ENCODE measurements at regions not wholly inside any gene's neighbourhood (a gene's known extent, or its start where the extent isn't known, plus 50 kb on each side); places are given as distances from the start of the nearest gene placed in this dataset.

DNA sequence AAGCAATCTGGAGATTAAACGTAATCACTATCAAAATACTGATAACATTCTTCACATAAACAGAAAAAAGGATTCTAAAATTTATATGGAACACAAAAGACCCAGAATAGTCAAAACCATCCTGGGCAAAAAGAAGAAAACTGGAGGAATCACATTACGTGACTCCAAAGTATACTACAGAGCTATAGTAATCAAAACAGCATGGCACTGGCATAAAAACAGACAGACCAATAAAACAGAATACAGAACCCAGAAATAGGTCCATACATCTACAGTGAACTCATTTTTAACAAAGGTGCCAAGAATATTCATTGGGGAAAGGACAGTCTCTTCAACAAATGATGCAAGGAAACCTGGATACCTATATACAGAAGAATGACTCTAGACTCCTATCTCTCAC, 621.9 kb upstream of the CCDC54 start:
- TF ChIP-seq CTCF (IDR thresholded peaks at IDR 0.05) = no peak

GRCh38 chr3:106756901-106757300, 620.3 kb upstream of the CCDC54 start:
- H3K27ac ChIP-seq = no peak overlapping the region
- TF ChIP-seq CTCF (IDR thresholded peaks at IDR 0.05) = no peak
- H3K4me3 ChIP-seq = no peak overlapping the region
- no peak for DNase-seq (ENCODE audit: low spot score)

More for the DNA sequence above, 621.9 kb upstream of the CCDC54 start:
- no peak overlapping the region for H3K27ac ChIP-seq
- no peak overlapping the region for H3K4me3 ChIP-seq
- no peak for DNase-seq (ENCODE audit: low spot score)

DNA sequence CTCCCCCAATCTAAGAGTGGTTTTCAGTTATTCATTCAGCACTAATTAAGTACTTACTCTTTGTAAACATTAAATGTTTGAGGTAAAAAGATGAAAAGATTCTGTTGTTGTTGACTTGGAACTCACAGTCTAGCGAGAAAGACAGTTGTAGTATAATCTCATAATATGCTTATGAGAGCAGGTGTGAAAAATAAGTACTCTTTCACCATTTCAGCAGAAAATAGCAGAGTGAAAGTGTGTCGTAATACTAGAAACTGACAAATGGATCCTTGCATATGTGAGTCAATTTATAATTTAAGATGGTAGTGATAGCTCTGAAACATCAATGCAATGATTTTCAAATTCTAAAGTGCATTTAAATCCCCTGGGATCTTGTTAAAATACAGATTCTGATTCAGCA, 618.8 kb upstream of the CCDC54 start:
- H3K27ac ChIP-seq = no peak overlapping the region
- no peak for TF ChIP-seq CTCF (IDR thresholded peaks at IDR 0.05)
- no peak for DNase-seq (ENCODE audit: low spot score)
- no peak overlapping the region for H3K4me3 ChIP-seq

DNA sequence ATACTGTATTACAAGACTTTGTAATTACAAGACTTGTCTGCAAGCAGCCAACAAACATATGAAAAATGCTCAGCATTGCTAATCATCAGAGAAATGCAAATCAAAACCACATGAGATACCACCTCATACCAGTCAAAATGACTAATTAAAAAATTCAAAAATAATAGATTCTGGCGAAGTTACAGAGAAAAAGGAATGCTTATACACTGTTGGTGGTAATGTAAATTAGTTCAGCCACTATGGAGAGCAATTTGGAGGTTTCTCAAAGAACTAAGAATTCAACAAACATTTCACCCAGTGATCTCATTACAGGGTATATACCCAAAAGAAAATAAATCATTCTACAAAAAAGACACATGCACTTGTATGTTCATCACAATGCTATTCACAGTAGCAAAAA, 617.5 kb upstream of the CCDC54 start:
- no peak for TF ChIP-seq CTCF (IDR thresholded peaks at IDR 0.05)
- Histone ChIP-seq H3K27ac (no peak overlapping the region), H3K4me3 (no peak overlapping the region)
- DNase-seq (ENCODE audit: low spot score) = no peak

GRCh38 chr3:106765342-106765741, 611.9 kb upstream of the CCDC54 start:
- Histone ChIP-seq H3K27ac (no peak overlapping the region), H3K4me3 (no peak overlapping the region)
- DNase-seq (ENCODE audit: low spot score) = no peak
- no peak for TF ChIP-seq CTCF (IDR thresholded peaks at IDR 0.05)

GRCh38 chr3:106768941-106769480, 608.2 kb upstream of the CCDC54 start:
- no peak for DNase-seq (ENCODE audit: low spot score)
- H3K4me3 ChIP-seq = no peak overlapping the region
- H3K27ac ChIP-seq = no peak overlapping the region
- no peak for TF ChIP-seq CTCF (IDR thresholded peaks at IDR 0.05)

GRCh38 chr3:106773795-106774194, 603.4 kb upstream of the CCDC54 start:
- DNase-seq (ENCODE audit: low spot score) = no peak
- no peak for TF ChIP-seq CTCF (IDR thresholded peaks at IDR 0.05)
- Histone ChIP-seq H3K4me3 (no peak overlapping the region), H3K27ac (no peak overlapping the region)
